PC-3 (cell line): ENCODE measurements at regions not wholly inside any gene's neighbourhood (a gene's known extent, or its start where the extent isn't known, plus 50 kb on each side); places are given as distances from the start of the nearest gene placed in this dataset.

Source experiments
- ATAC-seq: fragments of 200-7000 bp; cut with Tn5 transposase; 2 replicates; pipeline ENCODE4 v1.9.1; 2020; ENCODE audit warnings: mild to moderate bottlenecking, moderate library complexity
- BruUV-seq: library from RNA; stranded (reverse); fragments of 400-500 nt; replicated peaks from 2 replicates; lab custom pipeline; 2021; lab: Mats Ljungman, UMichigan
- CTCF ChIA-PET: fragments of 300-600 bp; sonication (Branson Sonifier 250); formaldehyde crosslinking; loops from one replicate; lab custom pipeline; 2022; ENCODE audit warnings: antibody characterized with exemption; lab: Charles Lee
- POLR2A ChIA-PET: fragments of 300-600 bp; sonication (Branson Sonifier 250); formaldehyde crosslinking; loops from one replicate; lab custom pipeline; 2022; ENCODE audit warnings: antibody characterized with exemption; ENCODE audit not compliant: unreplicated experiment; lab: Charles Lee
- DNase-seq: peaks from one replicate; pipeline ENCODE4 v3.0.0-alpha.2; 2015
- H2AFZ ChIP-seq: fragments of 300-600 bp; sonication (generic); 2 replicates; pipeline ENCODE4 v1.6.0; 2016; ENCODE audit warnings: antibody characterized with exemption, low read length
- H3F3A ChIP-seq: fragments of 300-600 bp; sonication (generic); one replicate; pipeline ENCODE4 v1.6.0; 2017; ENCODE audit warnings: antibody characterized with exemption, low read length, control low read depth, mild to moderate bottlenecking; ENCODE audit not compliant: unreplicated experiment
- H3K27ac ChIP-seq: fragments of 300-600 bp; sonication (generic); 2 replicates; pipeline ENCODE4 v1.5.1; 2016; ENCODE audit warnings: mild to moderate bottlenecking, low read length
- H3K27me3 ChIP-seq: fragments of 300-600 bp; sonication (generic); 2 replicates; pipeline ENCODE4 v1.6.1; 2016; ENCODE audit warnings: low read length, mixed read lengths
- H3K36me3 ChIP-seq: fragments of 300-600 bp; sonication (generic); 2 replicates; pipeline ENCODE4 v1.6.1; 2016; ENCODE audit warnings: low read depth, mixed run types, low read length, mixed read lengths
- H3K4me1 ChIP-seq: fragments of 300-600 bp; sonication (generic); 2 replicates; pipeline ENCODE4 v1.5.1; 2016; ENCODE audit warnings: low read length; ENCODE audit not compliant: insufficient read depth
- H3K4me2 ChIP-seq: fragments of 300-600 bp; sonication (generic); 2 replicates; pipeline ENCODE4 v1.6.0; 2016; ENCODE audit warnings: low read length
- H3K4me3 ChIP-seq: fragments of 300-600 bp; sonication (generic); 2 replicates; pipeline ENCODE4 v1.5.1; 2016; ENCODE audit warnings: mild to moderate bottlenecking, low read length, mixed read lengths
- H3K79me2 ChIP-seq: fragments of 300-600 bp; sonication (generic); 2 replicates; pipeline ENCODE4 v1.6.1; 2017; ENCODE audit warnings: low read length, mixed read lengths
- H3K9ac ChIP-seq: fragments of 300-600 bp; sonication (generic); 2 replicates; pipeline ENCODE4 v1.6.0; 2016; ENCODE audit warnings: mild to moderate bottlenecking, low read length
- H3K9me2 ChIP-seq: fragments of 300-600 bp; sonication (generic); replicated peaks from 2 replicates; pipeline ENCODE4 v1.6.1; 2016; ENCODE audit warnings: mixed run types, low read length, mixed read lengths
- H3K9me3 ChIP-seq: fragments of 300-600 bp; sonication (generic); 2 replicates; pipeline ENCODE4 v1.6.1; 2016; ENCODE audit warnings: low read length, mixed read lengths
- H4K20me1 ChIP-seq: fragments of 300-600 bp; sonication (generic); 2 replicates; pipeline ENCODE4 v1.6.1; 2016; ENCODE audit warnings: low read length, mixed read lengths
- CTCF ChIP-seq: fragments of 300-600 bp; sonication (generic); conservative IDR thresholded peaks from 2 replicates; pipeline ENCODE4 v1.5.1; 2017; ENCODE audit warnings: antibody characterized with exemption, low read depth, mild to moderate bottlenecking, low read length
- EZH2 ChIP-seq: fragments of 300-600 bp; sonication (generic); IDR thresholded peaks from one replicate; pipeline ENCODE4 v1.6.1; 2017; ENCODE audit warnings: antibody characterized with exemption, mild to moderate bottlenecking, low read length; ENCODE audit not compliant: unreplicated experiment
- EZH2phosphoT487 ChIP-seq: fragments of 300-600 bp; sonication (generic); IDR thresholded peaks from 2 replicates; pipeline ENCODE4 v1.6.1; 2018; ENCODE audit warnings: mild to moderate bottlenecking, antibody characterized with exemption, low read length, borderline replicate concordance
- intact Hi-C: fragments of 100-400 bp; cut with micrococcal nuclease; formaldehyde crosslinking; loops from 2 replicates; pipeline ENCODE4 v1.9.0; 2023

DNA sequence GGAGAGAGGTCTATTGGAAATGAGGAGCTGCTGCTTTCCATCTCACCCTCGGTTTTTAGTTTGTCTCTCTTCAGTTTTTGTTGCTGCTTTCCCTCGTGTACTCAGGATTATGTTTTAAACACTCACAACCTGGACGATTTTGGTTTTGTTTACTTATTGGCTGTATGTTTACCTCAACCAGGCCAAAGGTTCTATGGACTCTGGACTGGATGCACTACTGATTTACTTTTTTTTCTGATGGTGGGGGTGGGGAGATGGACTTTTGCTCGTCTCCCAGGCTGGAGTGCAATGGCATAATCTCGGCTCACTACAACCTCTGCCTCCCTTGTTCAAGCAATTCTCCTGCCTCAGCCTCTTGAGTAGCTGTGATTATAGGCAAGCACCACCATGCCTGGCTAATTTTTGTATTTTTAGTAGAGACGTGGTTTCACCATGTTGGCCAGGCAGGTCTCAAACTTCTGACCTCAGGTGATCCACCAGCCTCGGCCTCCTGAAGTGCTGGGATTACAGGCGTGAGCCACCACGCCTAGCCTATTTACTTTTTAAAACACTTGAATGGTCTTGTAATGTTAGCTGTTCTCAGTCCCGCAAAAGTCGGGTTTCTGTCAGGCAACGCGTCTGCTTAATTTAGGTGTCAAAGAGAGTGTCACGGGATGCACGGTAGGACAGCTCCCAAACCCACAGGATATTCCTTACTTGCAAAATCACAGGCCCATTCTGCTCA lies 148.2 kb upstream of the RIPOR2 start:
- H3K4me2 ChIP-seq, result no peak overlapping the region
- H2AFZ ChIP-seq, result no peak overlapping the region
- ATAC-seq, result no peak

GRCh38 chr6:25084508-25084833 lies 148.7 kb upstream of the RIPOR2 start:
- no peaks in the 10 kb centered on the region for H3K9me2 ChIP-seq
- DNase-seq, result no peak
- H3K9ac ChIP-seq, result no peak overlapping the region
- no peak overlapping the region for H3K27ac ChIP-seq
- no peak overlapping the region for H3K4me2 ChIP-seq
- no peaks in the 10 kb centered on the region for H4K20me1 ChIP-seq
- ATAC-seq, result no peak
- no peaks in the 10 kb centered on the region for H3F3A ChIP-seq
- H2AFZ ChIP-seq, result no peak overlapping the region
- no peaks in the 10 kb centered on the region for H3K36me3 ChIP-seq
- intact Hi-C loops, result no loop called here
- ChIA-PET CTCF (no interaction called here), POLR2A (no interaction called here)
- BruUV-seq, result no TSS peak
- TF ChIP-seq EZH2, result no peak
- no peak for TF ChIP-seq EZH2phosphoT487
- TF ChIP-seq CTCF, result no peak
- no peaks in the 10 kb centered on the region for H3K79me2 ChIP-seq
- no peaks in the 10 kb centered on the region for H3K9me3 ChIP-seq
- no peak overlapping the region for H3K4me3 ChIP-seq
- H3K4me1 ChIP-seq, result no peaks in the 10 kb centered on the region
- no peaks in the 10 kb centered on the region for H3K27me3 ChIP-seq

More for the DNA sequence above, 148.2 kb upstream of the RIPOR2 start:
- Histone ChIP-seq H3K27me3 (no peaks in the 10 kb centered on the region), H3K79me2 (no peaks in the 10 kb centered on the region), H3K27ac (no peak overlapping the region), H3K4me1 (no peaks in the 10 kb centered on the region), H3K4me3 (no peak overlapping the region), H4K20me1 (no peaks in the 10 kb centered on the region), H3K36me3 (no peaks in the 10 kb centered on the region), H3F3A (no peaks in the 10 kb centered on the region), H3K9me3 (no peaks in the 10 kb centered on the region), H3K9me2 (no peaks in the 10 kb centered on the region), H3K9ac (no peak overlapping the region)
- intact Hi-C loops, result no loop called here
- no peak for TF ChIP-seq EZH2
- TF ChIP-seq EZH2phosphoT487, result no peak
- no peak for TF ChIP-seq CTCF
- ChIA-PET POLR2A (no interaction called here), CTCF (no interaction called here)
- BruUV-seq, result no TSS peak
- DNase-seq, result no peak

DNA sequence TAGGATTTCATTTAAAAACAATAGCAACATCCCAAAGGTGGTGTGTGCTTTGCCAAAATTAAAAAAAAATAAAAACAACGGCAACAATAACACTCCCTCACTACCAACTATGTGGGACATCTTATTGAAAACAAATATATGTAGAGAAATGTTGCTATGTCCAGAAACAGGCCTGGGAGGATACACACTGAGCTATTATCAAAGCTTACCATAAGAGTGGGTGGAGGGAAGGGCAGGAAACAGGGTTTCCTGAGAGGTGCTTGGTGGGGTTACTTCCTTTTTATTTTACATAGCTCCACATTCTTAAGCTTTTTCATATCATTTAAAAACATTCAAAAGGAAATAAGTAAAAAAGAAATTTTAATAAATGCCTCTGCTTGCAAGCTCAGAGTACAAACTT lies 150.0 kb upstream of the RIPOR2 start:
- Histone ChIP-seq H3K4me1 (no peaks in the 10 kb centered on the region), H3K9me2 (no peaks in the 10 kb centered on the region), H3K9ac (no peak overlapping the region), H3K79me2 (no peaks in the 10 kb centered on the region), H3K27me3 (no peaks in the 10 kb centered on the region), H3K27ac (no peak overlapping the region), H3F3A (no peaks in the 10 kb centered on the region), H2AFZ (no peak overlapping the region), H3K4me2 (no peak overlapping the region), H4K20me1 (no peaks in the 10 kb centered on the region), H3K9me3 (no peaks in the 10 kb centered on the region), H3K36me3 (no peaks in the 10 kb centered on the region), H3K4me3 (no peak overlapping the region)
- no TSS peak for BruUV-seq
- POLR2A ChIA-PET, result no interaction called here
- DNase-seq (no peak), ATAC-seq (no peak)
- no peak for TF ChIP-seq CTCF
- CTCF ChIA-PET, result no interaction called here
- intact Hi-C loops, result no loop called here
